ENCODE measurements at regions not wholly inside any gene's neighbourhood (a gene's known extent, or its start where the extent isn't known, plus 50 kb on each side); places are given as distances from the start of the nearest gene placed in this dataset.

DNA sequence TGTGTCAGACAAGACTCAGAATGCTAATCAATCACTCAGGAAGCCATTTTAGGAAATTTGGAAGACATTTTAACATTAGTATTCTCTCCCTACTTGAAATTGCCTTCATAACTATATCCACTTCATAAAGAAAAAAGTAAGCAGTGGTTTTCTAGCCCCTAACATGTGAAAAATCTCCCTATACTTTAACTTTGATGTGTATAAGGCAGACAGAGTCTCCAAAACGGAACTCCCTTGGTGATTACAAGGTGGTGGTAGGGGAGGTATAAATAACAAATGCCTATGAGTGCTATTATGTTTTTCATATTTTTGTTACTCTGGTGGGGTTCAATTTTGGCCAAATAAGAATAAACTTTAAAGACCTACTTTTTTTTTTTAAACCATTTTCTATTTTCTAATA lies 300.3 kb downstream of the BTG1 start:
- no peaks in the 10 kb centered on the region for H4K20me1 ChIP-seq (ENCODE audit: insufficient read depth, low read length)
- no peaks in the 10 kb centered on the region for H3K79me2 ChIP-seq (ENCODE audit: insufficient read depth, low read length)
- no peaks in the 10 kb centered on the region for H3K9me3 ChIP-seq (ENCODE audit: low read length)
- H2AFZ ChIP-seq (ENCODE audit: low read length), result no peak overlapping the region
- H3K9me2 ChIP-seq (ENCODE audit: low read depth, low read length), result no peaks in the 10 kb centered on the region
- no peaks in the 10 kb centered on the region for H3F3A ChIP-seq (ENCODE audit: insufficient read depth, low read length)
- no peak overlapping the region for H3K9ac ChIP-seq (ENCODE audit: low read length)
- H3K27me3 ChIP-seq (ENCODE audit: insufficient read depth, low read length), result no peaks in the 10 kb centered on the region
- no peak for TF ChIP-seq EZH2 (IDR thresholded peaks at IDR 0.05; ENCODE audit: borderline replicate concordance, low read length)
- no peak for TF ChIP-seq CTCF (IDR thresholded peaks at IDR 0.05; ENCODE audit: low read length)
- no peak overlapping the region for H3K27ac ChIP-seq (ENCODE audit: low read depth, low read length, poor library complexity, severe bottlenecking)
- H3K4me3 ChIP-seq (ENCODE audit: low read depth, low read length, poor library complexity, severe bottlenecking), result no peak overlapping the region
- H3K36me3 ChIP-seq (ENCODE audit: insufficient read depth, low read length), result no peaks in the 10 kb centered on the region
- no peaks in the 10 kb centered on the region for H3K4me1 ChIP-seq (ENCODE audit: insufficient read depth, low read length, severe bottlenecking)
- no peak overlapping the region for H3K4me2 ChIP-seq (ENCODE audit: low read length)

- no peaks in the 10 kb centered on the region for H3K27me3 ChIP-seq (ENCODE audit: insufficient read depth, low read length)
- H2AFZ ChIP-seq (ENCODE audit: low read length), result no peak overlapping the region
- no peak overlapping the region for H3K9ac ChIP-seq (ENCODE audit: low read length)
- no peak overlapping the region for H3K27ac ChIP-seq (ENCODE audit: low read depth, low read length, poor library complexity, severe bottlenecking)
- H3K36me3 ChIP-seq (ENCODE audit: insufficient read depth, low read length), result no peaks in the 10 kb centered on the region
- no peaks in the 10 kb centered on the region for H3F3A ChIP-seq (ENCODE audit: insufficient read depth, low read length)
- no peaks in the 10 kb centered on the region for H3K79me2 ChIP-seq (ENCODE audit: insufficient read depth, low read length)
- no peaks in the 10 kb centered on the region for H4K20me1 ChIP-seq (ENCODE audit: insufficient read depth, low read length)
- H3K4me1 ChIP-seq (ENCODE audit: insufficient read depth, low read length, severe bottlenecking), result no peaks in the 10 kb centered on the region
- H3K4me2 ChIP-seq (ENCODE audit: low read length), result no peak overlapping the region
- no peaks in the 10 kb centered on the region; the same call in 1 of the 2 replicates for H3K9me3 ChIP-seq (ENCODE audit: low read length)
- no peaks in the 10 kb centered on the region for H3K9me2 ChIP-seq (ENCODE audit: low read depth, low read length)
- no peak for TF ChIP-seq CTCF (IDR thresholded peaks at IDR 0.05; ENCODE audit: low read length)
- TF ChIP-seq EZH2 (IDR thresholded peaks at IDR 0.05; ENCODE audit: borderline replicate concordance, low read length), result no peak
- no peak overlapping the region for H3K4me3 ChIP-seq (ENCODE audit: low read depth, low read length, poor library complexity, severe bottlenecking)
Measured at GRCh38 chr12:91841822-91842221, 303.8 kb downstream of the BTG1 start.

GRCh38 chr12:91836696-91837095 lies 308.9 kb downstream of the BTG1 start:
- TF ChIP-seq CTCF (IDR thresholded peaks at IDR 0.05; ENCODE audit: low read length), result no peak
- no peak for TF ChIP-seq EZH2 (IDR thresholded peaks at IDR 0.05; ENCODE audit: borderline replicate concordance, low read length)
- Histone ChIP-seq H3K4me3 (ENCODE audit: low read depth, low read length, poor library complexity, severe bottlenecking) (no peak overlapping the region), H4K20me1 (ENCODE audit: insufficient read depth, low read length) (no peaks in the 10 kb centered on the region), H3K4me2 (ENCODE audit: low read length) (no peak overlapping the region), H3F3A (ENCODE audit: insufficient read depth, low read length) (no peaks in the 10 kb centered on the region), H3K9me2 (ENCODE audit: low read depth, low read length) (no peaks in the 10 kb centered on the region), H3K36me3 (ENCODE audit: insufficient read depth, low read length) (no peaks in the 10 kb centered on the region), H3K27me3 (ENCODE audit: insufficient read depth, low read length) (no peaks in the 10 kb centered on the region), H3K79me2 (ENCODE audit: insufficient read depth, low read length) (no peaks in the 10 kb centered on the region), H3K4me1 (ENCODE audit: insufficient read depth, low read length, severe bottlenecking) (no peaks in the 10 kb centered on the region), H3K9ac (ENCODE audit: low read length) (no peak overlapping the region), H3K27ac (ENCODE audit: low read depth, low read length, poor library complexity, severe bottlenecking) (no peak overlapping the region), H2AFZ (ENCODE audit: low read length) (no peak overlapping the region), H3K9me3 (ENCODE audit: low read length) (no peaks in the 10 kb centered on the region; the same call in 1 of the 2 replicates)
